PC-9 (cell line): ENCODE measurements at regions not wholly inside any gene's neighbourhood (a gene's known extent, or its start where the extent isn't known, plus 50 kb on each side); places are given as distances from the start of the nearest gene placed in this dataset.

ENCODE experiments used
- BruUV-seq: library from RNA; stranded (reverse); fragments of 400-500 nt; replicated peaks from 2 replicates; lab custom pipeline; 2021; lab: Mats Ljungman, UMichigan
- CTCF ChIA-PET: fragments of 300-600 bp; sonication (Branson Sonifier 250); formaldehyde crosslinking; loops from one replicate; lab custom pipeline; 2022; ENCODE audit warnings: antibody characterized with exemption; lab: Charles Lee
- POLR2A ChIA-PET: fragments of 300-600 bp; sonication (Branson Sonifier 250); formaldehyde crosslinking; loops from one replicate; lab custom pipeline; 2022; ENCODE audit warnings: antibody characterized with exemption; ENCODE audit not compliant: unreplicated experiment; lab: Charles Lee
- DNase-seq, 2 experiments: peaks; one replicate each; pipeline versions ENCODE4 v3.0.0 to v3.0.0-alpha.2; 2015 to 2022; ENCODE audit warnings: mixed read lengths in 1 of 2
- H2AFZ ChIP-seq: fragments of 200-600 bp; sonication (generic); 2 replicates; pipeline ENCODE4 v1.8.1; 2017; ENCODE audit warnings: antibody characterized with exemption
- H3F3A ChIP-seq: fragments of 200-600 bp; sonication (generic); 2 replicates; pipeline ENCODE4 v1.8.1; 2017; ENCODE audit warnings: antibody characterized with exemption, mild to moderate bottlenecking, low read depth; ENCODE audit not compliant: insufficient read depth
- H3K27ac ChIP-seq: fragments of 200-600 bp; sonication (generic); 2 replicates; pipeline ENCODE4 v1.6.1; 2016; ENCODE audit warnings: mixed run types
- H3K27me3 ChIP-seq: fragments of 200-600 bp; sonication (generic); 2 replicates; pipeline ENCODE4 v1.6.1; 2016; ENCODE audit warnings: low read depth, mixed run types; ENCODE audit not compliant: insufficient read depth
- H3K36me3 ChIP-seq: fragments of 200-600 bp; sonication (generic); 2 replicates; pipeline ENCODE4 v1.6.1; 2016; ENCODE audit warnings: low read depth, mixed run types
- H3K4me1 ChIP-seq: fragments of 200-600 bp; sonication (generic); replicated peaks from 2 replicates; pipeline ENCODE4 v1.6.1; 2016; ENCODE audit warnings: mixed run types; ENCODE audit not compliant: insufficient read depth
- H3K4me2 ChIP-seq: fragments of 200-600 bp; sonication (generic); 2 replicates; pipeline ENCODE4 v1.6.1; 2017; ENCODE audit warnings: mixed run types
- H3K4me3 ChIP-seq: fragments of 200-600 bp; sonication (generic); 2 replicates; pipeline ENCODE4 v1.6.1; 2016; ENCODE audit warnings: mixed run types
- H3K79me2 ChIP-seq: fragments of 200-600 bp; sonication (generic); 2 replicates; pipeline ENCODE4 v1.6.1; 2017; ENCODE audit warnings: low read depth, mixed run types
- H3K9me2 ChIP-seq: fragments of 200-600 bp; sonication (generic); 2 replicates; pipeline ENCODE4 v1.8.1; 2017; ENCODE audit warnings: mild to moderate bottlenecking; ENCODE audit not compliant: insufficient read depth
- H3K9me3 ChIP-seq: fragments of 200-600 bp; sonication (generic); 2 replicates; pipeline ENCODE4 v1.8.1; 2016; ENCODE audit warnings: low read depth; ENCODE audit not compliant: insufficient read depth
- H4K20me1 ChIP-seq: fragments of 200-600 bp; sonication (generic); 2 replicates; pipeline ENCODE4 v1.8.1; 2017; ENCODE audit not compliant: insufficient read depth
- CTCF ChIP-seq: fragments of 200-600 bp; sonication (generic); conservative IDR thresholded peaks from 2 replicates; pipeline ENCODE4 v1.6.1; 2017; ENCODE audit warnings: mixed run types, antibody characterized with exemption, mild to moderate bottlenecking, moderate library complexity
- EZH2 ChIP-seq: fragments of 200-600 bp; sonication (generic); IDR thresholded peaks from 2 replicates; pipeline ENCODE4 v1.8.0; 2017; ENCODE audit warnings: antibody characterized with exemption, low read depth
- intact Hi-C: fragments of 100-400 bp; cut with micrococcal nuclease; formaldehyde crosslinking; loops from one replicate; pipeline ENCODE4 v1.10.0; 2022; ENCODE audit not compliant: unreplicated experiment

GRCh38 chrX:16487620-16488385, 162.2 kb upstream of the S100G start:
- peaks cover 18% of the 10 kb centered on the region for H3K4me1 ChIP-seq
- no peaks in the 10 kb centered on the region for H3K36me3 ChIP-seq
- TF ChIP-seq EZH2 (no peak), CTCF (no peak)
- no TSS peak for BruUV-seq
- no peaks in the 10 kb centered on the region for H3K9me2 ChIP-seq
- ChIA-PET CTCF (no interaction called here), POLR2A (no interaction called here)
- no peak overlapping the region for H2AFZ ChIP-seq
- intact Hi-C loops: no loop called here
- H3K27me3 ChIP-seq: no peaks in the 10 kb centered on the region
- no peak overlapping the region for H3K4me3 ChIP-seq
- H3K4me2 ChIP-seq: no peak overlapping the region
- no peaks in the 10 kb centered on the region for H3K79me2 ChIP-seq
- peaks cover 6% of the 10 kb centered on the region; the same call in 1 of the 2 replicates for H3F3A ChIP-seq
- DNase-seq: no peak
- H3K27ac ChIP-seq: no peak overlapping the region
- no peaks in the 10 kb centered on the region for H4K20me1 ChIP-seq
- no peaks in the 10 kb centered on the region for H3K9me3 ChIP-seq

GRCh38 chrX:16488959-16489358, 161.0 kb upstream of the S100G start:
- Histone ChIP-seq H3K27ac (no peak overlapping the region), H3K9me2 (no peaks in the 10 kb centered on the region), H3K36me3 (no peaks in the 10 kb centered on the region), H3K4me1 (peaks cover 13% of the 10 kb centered on the region), H3K9me3 (no peaks in the 10 kb centered on the region), H3K79me2 (no peaks in the 10 kb centered on the region), H3K27me3 (no peaks in the 10 kb centered on the region), H3K4me3 (no peak overlapping the region), H2AFZ (no peak overlapping the region), H4K20me1 (no peaks in the 10 kb centered on the region), H3F3A (peaks cover 6% of the 10 kb centered on the region; the same call in 1 of the 2 replicates), H3K4me2 (no peak overlapping the region)
- ChIA-PET POLR2A (no interaction called here), CTCF (no interaction called here)
- TF ChIP-seq CTCF: no peak
- no TSS peak for BruUV-seq
- no peak for DNase-seq
- intact Hi-C loops: no loop called here

GRCh38 chrX:16491461-16491860, 158.5 kb upstream of the S100G start:
- Histone ChIP-seq H3K27ac (no peak overlapping the region), H3K9me2 (no peaks in the 10 kb centered on the region), H3K4me2 (no peak overlapping the region), H3K36me3 (no peaks in the 10 kb centered on the region), H3K4me3 (no peak overlapping the region), H3K4me1 (no peaks in the 10 kb centered on the region), H3K27me3 (no peaks in the 10 kb centered on the region), H3K9me3 (no peaks in the 10 kb centered on the region), H3K79me2 (no peaks in the 10 kb centered on the region), H3F3A (no peaks in the 10 kb centered on the region), H4K20me1 (no peaks in the 10 kb centered on the region), H2AFZ (no peak overlapping the region)
- intact Hi-C loops: no loop called here
- DNase-seq: no peak
- BruUV-seq: no TSS peak
- TF ChIP-seq EZH2 (no peak), CTCF (no peak)
- CTCF ChIA-PET: no interaction called here
- POLR2A ChIA-PET: no interaction called here
